NCI-H69 (cell line): ENCODE measurements at regions not wholly inside any gene's neighbourhood (a gene's known extent, or its start where the extent isn't known, plus 50 kb on each side); places are given as distances from the start of the nearest gene placed in this dataset.
A peak's percentile ranks its signal among the peaks of the same experiment; 100 is the strongest.
"Not testable (repeated sequence)": the region's sequence is repeated elsewhere in the genome, so short reads cannot be mapped to it uniquely, and the experiment has no call there.

Experiments used
- DNase-seq: peaks from one replicate; lab custom pipeline; 2025; lab: John Stamatoyannopoulos, UW

- no peak for DNase-seq
These were observed 101.2 kb downstream of the ESM1 start for GRCh38 chr5:54884195-54884536.

GRCh38 chr5:54883374-54884194, 101.8 kb downstream of the ESM1 start:
- peak; percentile 24 for DNase-seq

- no peak for DNase-seq
These were observed 102.6 kb downstream of the ESM1 start for GRCh38 chr5:54882841-54883240.

- DNase-seq = no peak
These were observed 103.3 kb downstream of the ESM1 start for GRCh38 chr5:54882101-54882500.

GRCh38 chr5:54881286-54882005, 103.9 kb downstream of the ESM1 start:
- DNase-seq = no peak

- no peak for DNase-seq
These were observed 108.4 kb downstream of the ESM1 start for GRCh38 chr5:54876976-54877375.

- no peak for DNase-seq
These were observed 108.8 kb downstream of the ESM1 start for GRCh38 chr5:54876556-54876955.

- DNase-seq = peak; percentile 50
These were observed 110.9 kb downstream of the ESM1 start for GRCh38 chr5:54874337-54875021.

GRCh38 chr5:54873691-54874090, 111.7 kb downstream of the ESM1 start:
- no peak for DNase-seq

GRCh38 chr5:54872810-54873209, 112.6 kb downstream of the ESM1 start:
- no peak for DNase-seq

GRCh38 chr5:54870271-54870670, 115.1 kb downstream of the ESM1 start:
- no peak for DNase-seq

GRCh38 chr5:54869691-54870090, 115.7 kb downstream of the ESM1 start:
- no peak for DNase-seq

- no peak for DNase-seq
These were observed 116.6 kb downstream of the ESM1 start for GRCh38 chr5:54868511-54869483.

GRCh38 chr5:54867310-54867944, 118.0 kb downstream of the ESM1 start:
- DNase-seq = peak; percentile 72

GRCh38 chr5:54864911-54865515, 120.4 kb downstream of the ESM1 start:
- not testable (repeated sequence) for DNase-seq

GRCh38 chr5:54862036-54862435, 123.4 kb downstream of the ESM1 start:
- no peak for DNase-seq

GRCh38 chr5:54861212-54861894, 124.0 kb downstream of the ESM1 start:
- no peak for DNase-seq

- DNase-seq = no peak
These were observed 125.1 kb downstream of the ESM1 start for GRCh38 chr5:54860321-54860720.

- no peak for DNase-seq
These were observed 126.1 kb downstream of the ESM1 start for GRCh38 chr5:54859316-54859715.

- DNase-seq = no peak
These were observed 130.4 kb downstream of the ESM1 start for GRCh38 chr5:54854883-54855581.
